AG04449 (cell line): ENCODE measurements at regions not wholly inside any gene's neighbourhood (a gene's known extent, or its start where the extent isn't known, plus 50 kb on each side); places are given as distances from the start of the nearest gene placed in this dataset.

Experiments used
- CTCF ChIA-PET: fragments of 350-600 bp; formaldehyde crosslinking; extraction: SDS; loops from one replicate; lab custom pipeline; 2021; ENCODE audit warnings: antibody characterized with exemption; lab: Yijun Ruan, JAX
- POLR2A ChIA-PET: fragments of 400-600, 350-600 bp; formaldehyde crosslinking; extraction: SDS; loops from one replicate; lab custom pipeline; 2020; ENCODE audit warnings: antibody characterized with exemption, inconsistent platforms; lab: Yijun Ruan, JAX
- DNase-seq: peaks from one replicate; pipeline ENCODE4 v3.0.0-alpha.2; 2010; ENCODE audit warnings: low read depth, low spot score
- H3K4me3 ChIP-seq: 2 replicates; pipeline ENCODE4 v1.5.1; 2011; ENCODE audit warnings: low read depth, mild to moderate bottlenecking, control low read depth, low read length
- TF ChIP-seq, protein P1 (sequence below): IDR thresholded peaks from one replicate; pipeline ENCODE4 v1.5.1; 2011; ENCODE audit warnings: mild to moderate bottlenecking, moderate library complexity, low read length, control low read depth, inconsistent platforms; ENCODE audit not compliant: insufficient read depth; ENCODE audit errors: missing control alignments

DNA sequence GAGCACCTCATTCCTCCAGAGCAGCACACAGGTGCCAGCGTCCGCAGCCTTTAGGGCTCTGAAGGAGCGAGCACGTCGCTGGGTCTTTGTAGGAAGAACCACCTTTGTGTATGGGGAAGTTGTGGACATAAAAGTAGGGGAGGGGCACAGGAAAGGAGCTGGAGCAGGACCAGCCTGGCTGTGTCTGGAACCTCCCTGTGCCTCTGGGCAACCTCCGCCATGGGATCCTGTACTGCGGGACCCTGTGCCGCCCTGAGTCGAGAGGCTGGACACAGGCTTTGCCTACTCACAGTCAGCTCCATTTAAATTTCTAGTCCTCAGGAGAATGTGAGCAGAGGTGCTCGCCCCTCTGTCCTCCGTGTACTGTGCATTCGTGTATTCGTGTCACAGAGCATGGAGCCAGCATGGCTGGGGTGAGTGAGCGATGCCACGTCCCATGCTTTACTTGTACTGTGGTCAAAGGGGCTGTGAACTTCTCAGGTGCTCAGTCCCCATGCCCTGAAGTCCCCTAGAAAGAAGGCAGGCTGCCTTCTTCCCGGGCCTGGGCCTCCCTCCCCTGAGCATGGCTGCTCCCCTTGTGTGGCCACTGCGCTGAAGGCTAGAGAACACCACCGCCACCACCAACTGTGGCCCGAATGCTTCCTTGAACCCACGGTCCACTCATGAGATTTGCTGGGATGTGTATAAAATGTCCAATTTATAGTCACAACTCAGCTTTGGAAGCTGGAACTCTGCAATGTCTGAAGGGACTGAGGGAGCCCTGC lies 99.9 kb downstream of the TEX29 start:
- ChIA-PET CTCF (no interaction called here), POLR2A (no interaction called here)
- TF ChIP-seq, protein P1, sequence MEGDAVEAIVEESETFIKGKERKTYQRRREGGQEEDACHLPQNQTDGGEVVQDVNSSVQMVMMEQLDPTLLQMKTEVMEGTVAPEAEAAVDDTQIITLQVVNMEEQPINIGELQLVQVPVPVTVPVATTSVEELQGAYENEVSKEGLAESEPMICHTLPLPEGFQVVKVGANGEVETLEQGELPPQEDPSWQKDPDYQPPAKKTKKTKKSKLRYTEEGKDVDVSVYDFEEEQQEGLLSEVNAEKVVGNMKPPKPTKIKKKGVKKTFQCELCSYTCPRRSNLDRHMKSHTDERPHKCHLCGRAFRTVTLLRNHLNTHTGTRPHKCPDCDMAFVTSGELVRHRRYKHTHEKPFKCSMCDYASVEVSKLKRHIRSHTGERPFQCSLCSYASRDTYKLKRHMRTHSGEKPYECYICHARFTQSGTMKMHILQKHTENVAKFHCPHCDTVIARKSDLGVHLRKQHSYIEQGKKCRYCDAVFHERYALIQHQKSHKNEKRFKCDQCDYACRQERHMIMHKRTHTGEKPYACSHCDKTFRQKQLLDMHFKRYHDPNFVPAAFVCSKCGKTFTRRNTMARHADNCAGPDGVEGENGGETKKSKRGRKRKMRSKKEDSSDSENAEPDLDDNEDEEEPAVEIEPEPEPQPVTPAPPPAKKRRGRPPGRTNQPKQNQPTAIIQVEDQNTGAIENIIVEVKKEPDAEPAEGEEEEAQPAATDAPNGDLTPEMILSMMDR = no peak
- no peak overlapping the region for H3K4me3 ChIP-seq
- DNase-seq = no peak

DNA sequence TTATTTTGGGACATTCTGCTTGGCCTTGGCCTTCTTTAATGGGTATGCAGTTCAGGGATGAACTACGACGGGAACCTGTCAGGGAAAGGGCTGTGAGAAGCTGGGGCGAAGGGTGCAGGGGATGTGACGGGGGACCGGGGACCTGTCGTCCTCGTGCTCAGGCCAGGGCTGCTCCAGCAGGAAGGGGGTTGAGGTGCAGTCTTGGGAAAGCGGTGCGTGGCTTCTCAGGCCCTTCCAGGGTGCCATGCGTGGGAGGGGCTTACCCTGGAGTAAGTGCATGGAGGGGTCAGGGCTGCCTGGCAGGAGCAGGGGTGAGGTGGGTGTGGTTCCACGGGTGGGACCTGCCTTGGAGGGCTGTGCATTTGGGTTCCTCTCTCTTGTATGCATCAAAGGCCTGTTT lies 100.8 kb downstream of the TEX29 start:
- DNase-seq = no peak
- ChIA-PET POLR2A (no interaction called here), CTCF (no interaction called here)
- H3K4me3 ChIP-seq = no peak overlapping the region
- TF ChIP-seq, protein P1 = no peak

DNA sequence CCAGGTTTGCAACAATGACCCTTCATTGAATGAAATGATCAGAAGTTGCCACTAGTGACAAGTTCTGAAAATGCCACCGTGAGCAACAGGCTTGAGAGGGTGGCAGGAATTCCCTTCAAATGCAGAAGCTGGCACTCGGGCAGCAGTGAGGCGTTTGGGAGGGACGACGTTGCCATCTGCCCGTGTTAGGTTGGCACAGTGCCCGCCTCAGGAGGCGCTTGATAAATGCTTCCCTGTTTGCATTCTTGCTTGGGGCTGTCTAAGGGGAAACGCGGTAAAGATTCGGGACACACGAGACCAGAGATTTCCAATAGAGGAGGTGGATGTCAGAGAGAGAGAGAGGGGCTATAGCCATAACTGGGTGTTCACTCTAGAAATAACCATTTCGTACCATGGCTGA lies 101.9 kb downstream of the TEX29 start:
- TF ChIP-seq, protein P1 = no peak
- DNase-seq = no peak
- POLR2A ChIA-PET = no interaction called here
- CTCF ChIA-PET = no interaction called here
- H3K4me3 ChIP-seq = no peak overlapping the region

DNA sequence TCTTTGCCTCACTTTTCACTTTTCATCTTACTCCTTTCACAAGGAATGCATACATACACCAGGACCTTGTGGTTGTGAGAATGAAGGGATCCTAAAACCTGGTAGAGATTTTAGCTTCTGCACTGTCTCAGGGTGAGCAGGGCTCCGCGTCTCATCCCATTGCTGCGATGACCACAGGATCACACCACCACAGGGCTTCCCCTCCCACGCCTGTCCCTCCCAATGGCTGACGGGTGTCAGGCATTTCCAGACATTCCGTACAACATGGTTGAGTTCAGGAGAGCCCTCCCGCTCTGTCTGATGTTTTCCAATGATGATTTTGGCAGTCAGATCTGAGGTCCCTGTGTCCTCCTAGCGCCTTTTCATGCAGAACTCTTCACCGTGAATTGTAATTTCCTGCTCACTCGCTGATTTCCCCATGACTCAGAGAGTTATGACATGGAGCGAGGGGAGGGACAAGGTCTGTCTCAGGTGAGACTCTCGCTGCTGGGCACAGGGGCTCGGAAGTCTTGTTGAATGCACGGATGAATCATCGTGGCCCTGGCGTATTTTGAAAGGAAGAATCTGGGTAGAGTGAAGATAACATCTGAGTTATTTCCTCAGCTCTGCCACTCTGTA lies 102.8 kb downstream of the TEX29 start:
- TF ChIP-seq, protein P1 = no peak
- no peak overlapping the region for H3K4me3 ChIP-seq
- CTCF ChIA-PET = interaction anchor here (1.3 kb wide), 1 partner anchor 9 kb away, joined by 3 read pairs; no protein-coding TSS in a partner anchor
- no peak for DNase-seq
- POLR2A ChIA-PET = no interaction called here

DNA sequence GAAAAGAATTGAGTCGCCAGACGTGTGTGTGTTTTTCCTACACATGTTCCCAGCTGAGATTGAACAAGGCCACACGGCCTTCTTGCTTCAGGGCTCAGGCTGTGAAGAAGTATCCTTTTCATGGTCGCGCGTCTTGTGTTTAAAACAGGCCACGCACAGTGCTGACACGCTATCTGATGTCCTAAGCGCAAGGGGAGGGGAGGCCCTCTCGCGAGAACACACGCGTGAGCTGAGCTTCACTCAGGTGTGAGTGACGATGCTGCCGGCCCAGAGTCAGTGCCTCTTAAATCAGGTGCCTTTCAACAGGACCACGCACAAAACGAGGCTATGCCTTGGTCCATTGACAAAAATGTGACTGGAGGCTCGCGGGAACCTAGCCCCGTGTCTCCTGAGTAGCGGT lies 103.7 kb downstream of the TEX29 start:
- ChIA-PET CTCF (interaction anchor here (1.3 kb wide), 1 partner anchor 8 kb away, joined by 3 read pairs; no protein-coding TSS in a partner anchor), POLR2A (no interaction called here)
- TF ChIP-seq, protein P1 = no peak
- H3K4me3 ChIP-seq = no peak overlapping the region
- no peak for DNase-seq

DNA sequence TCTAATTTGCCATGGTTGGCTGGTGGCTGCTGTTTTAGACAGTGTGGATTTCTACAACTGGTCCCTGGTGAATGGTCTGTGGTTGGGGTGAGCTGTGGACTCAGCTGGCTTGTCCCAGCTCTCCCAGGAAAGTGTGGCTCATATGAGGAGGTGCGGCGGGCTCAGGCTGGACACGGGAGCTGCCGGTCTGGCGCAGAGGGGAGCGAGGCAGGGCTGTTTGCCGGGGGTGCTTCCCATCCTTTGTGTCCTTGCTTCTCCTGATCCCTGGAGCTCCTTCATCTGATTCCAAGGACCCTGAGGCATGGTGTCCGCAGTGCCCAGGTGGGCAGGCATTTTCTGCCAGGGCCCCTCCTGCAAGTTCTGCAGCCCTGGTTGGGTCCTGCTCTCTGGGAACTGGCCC lies 104.9 kb downstream of the TEX29 start:
- CTCF ChIA-PET = no interaction called here
- no peak for DNase-seq
- TF ChIP-seq, protein P1 = no peak
- no peak overlapping the region for H3K4me3 ChIP-seq
- POLR2A ChIA-PET = no interaction called here
